ENCODE measurements at regions not wholly inside any gene's neighbourhood (a gene's known extent, or its start where the extent isn't known, plus 50 kb on each side); places are given as distances from the start of the nearest gene placed in this dataset.

DNA sequence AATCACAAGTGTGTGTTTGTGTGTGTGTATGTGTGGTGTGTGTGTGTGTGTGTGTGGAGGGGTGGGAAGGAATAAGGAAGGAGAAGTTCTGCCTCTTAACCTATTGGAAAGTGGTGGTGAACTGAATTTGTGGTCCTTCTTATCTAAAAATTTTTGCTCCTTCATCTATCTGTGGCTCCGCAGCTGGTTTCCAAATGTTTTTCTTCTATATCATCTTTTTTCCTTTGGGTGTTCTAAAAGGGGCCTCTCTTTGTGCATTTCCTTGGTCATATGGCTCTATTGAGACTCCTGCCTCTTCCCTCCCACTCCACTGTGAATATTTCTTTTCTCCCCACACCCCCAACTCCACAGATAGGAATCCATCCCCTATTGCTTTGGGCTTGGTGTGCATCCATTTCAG lies 254.9 kb upstream of the CWC22 start:
- CTCF ChIA-PET, result no interaction called here
- H3K9me3 ChIP-seq (ENCODE audit: control insufficient read depth, insufficient read depth, low read depth, low read length), result no peaks in the 10 kb centered on the region
- TF ChIP-seq ZNF658 (tag by site-specific recombination; IDR thresholded peaks at IDR 0.05), result no peak
- no peak for TF ChIP-seq ZNF548 (tag by site-specific recombination; IDR thresholded peaks at IDR 0.05)
- TF ChIP-seq, protein P1, sequence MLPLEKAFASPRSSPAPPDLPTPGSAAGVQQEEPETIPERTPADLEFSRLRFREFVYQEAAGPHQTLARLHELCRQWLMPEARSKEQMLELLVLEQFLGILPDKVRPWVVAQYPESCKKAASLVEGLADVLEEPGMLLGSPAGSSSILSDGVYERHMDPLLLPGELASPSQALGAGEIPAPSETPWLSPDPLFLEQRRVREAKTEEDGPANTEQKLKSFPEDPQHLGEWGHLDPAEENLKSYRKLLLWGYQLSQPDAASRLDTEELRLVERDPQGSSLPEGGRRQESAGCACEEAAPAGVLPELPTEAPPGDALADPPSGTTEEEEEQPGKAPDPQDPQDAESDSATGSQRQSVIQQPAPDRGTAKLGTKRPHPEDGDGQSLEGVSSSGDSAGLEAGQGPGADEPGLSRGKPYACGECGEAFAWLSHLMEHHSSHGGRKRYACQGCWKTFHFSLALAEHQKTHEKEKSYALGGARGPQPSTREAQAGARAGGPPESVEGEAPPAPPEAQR (tag by site-specific recombination; IDR thresholded peaks at IDR 0.05), result no peak
- no peak for TF ChIP-seq ZNF112 (tag by site-specific recombination; IDR thresholded peaks at IDR 0.05)
- TF ChIP-seq, protein P2, sequence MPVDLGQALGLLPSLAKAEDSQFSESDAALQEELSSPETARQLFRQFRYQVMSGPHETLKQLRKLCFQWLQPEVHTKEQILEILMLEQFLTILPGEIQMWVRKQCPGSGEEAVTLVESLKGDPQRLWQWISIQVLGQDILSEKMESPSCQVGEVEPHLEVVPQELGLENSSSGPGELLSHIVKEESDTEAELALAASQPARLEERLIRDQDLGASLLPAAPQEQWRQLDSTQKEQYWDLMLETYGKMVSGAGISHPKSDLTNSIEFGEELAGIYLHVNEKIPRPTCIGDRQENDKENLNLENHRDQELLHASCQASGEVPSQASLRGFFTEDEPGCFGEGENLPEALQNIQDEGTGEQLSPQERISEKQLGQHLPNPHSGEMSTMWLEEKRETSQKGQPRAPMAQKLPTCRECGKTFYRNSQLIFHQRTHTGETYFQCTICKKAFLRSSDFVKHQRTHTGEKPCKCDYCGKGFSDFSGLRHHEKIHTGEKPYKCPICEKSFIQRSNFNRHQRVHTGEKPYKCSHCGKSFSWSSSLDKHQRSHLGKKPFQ (tag by site-specific recombination; IDR thresholded peaks at IDR 0.05), result no peak
- TF ChIP-seq REPIN1 (tag by site-specific recombination; IDR thresholded peaks at IDR 0.05; ENCODE audit: low read depth), result no peak
- TF ChIP-seq ZNF707 (tag by site-specific recombination; IDR thresholded peaks at IDR 0.05), result no peak
- TF ChIP-seq ZNF292 (tag by site-specific recombination; IDR thresholded peaks at IDR 0.05; ENCODE audit: borderline replicate concordance, low read depth), result no peak
- TF ChIP-seq, protein P3, sequence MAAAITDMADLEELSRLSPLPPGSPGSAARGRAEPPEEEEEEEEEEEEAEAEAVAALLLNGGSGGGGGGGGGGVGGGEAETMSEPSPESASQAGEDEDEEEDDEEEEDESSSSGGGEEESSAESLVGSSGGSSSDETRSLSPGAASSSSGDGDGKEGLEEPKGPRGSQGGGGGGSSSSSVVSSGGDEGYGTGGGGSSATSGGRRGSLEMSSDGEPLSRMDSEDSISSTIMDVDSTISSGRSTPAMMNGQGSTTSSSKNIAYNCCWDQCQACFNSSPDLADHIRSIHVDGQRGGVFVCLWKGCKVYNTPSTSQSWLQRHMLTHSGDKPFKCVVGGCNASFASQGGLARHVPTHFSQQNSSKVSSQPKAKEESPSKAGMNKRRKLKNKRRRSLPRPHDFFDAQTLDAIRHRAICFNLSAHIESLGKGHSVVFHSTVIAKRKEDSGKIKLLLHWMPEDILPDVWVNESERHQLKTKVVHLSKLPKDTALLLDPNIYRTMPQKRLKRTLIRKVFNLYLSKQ (tag by site-specific recombination; IDR thresholded peaks at IDR 0.05; ENCODE audit: borderline replicate concordance), result no peak
- no peak for TF ChIP-seq OVOL3 (tag by site-specific recombination; IDR thresholded peaks at IDR 0.05)
- H3K36me3 ChIP-seq (ENCODE audit: control insufficient read depth in 2 of 2, insufficient read depth in 1 of 2, low read length in 2 of 2), result no peaks in the 10 kb centered on the region
- no peak overlapping the region for H3K27ac ChIP-seq (ENCODE audit: extremely low read depth, low read depth, low read length)
- H3K4me1 ChIP-seq (ENCODE audit: control insufficient read depth, insufficient read depth, low read length), result peaks cover 9% of the 10 kb centered on the region
- POLR2A ChIA-PET, result no interaction called here
- H3K4me3 ChIP-seq (ENCODE audit: low read depth, low read length), result no peak overlapping the region

DNA sequence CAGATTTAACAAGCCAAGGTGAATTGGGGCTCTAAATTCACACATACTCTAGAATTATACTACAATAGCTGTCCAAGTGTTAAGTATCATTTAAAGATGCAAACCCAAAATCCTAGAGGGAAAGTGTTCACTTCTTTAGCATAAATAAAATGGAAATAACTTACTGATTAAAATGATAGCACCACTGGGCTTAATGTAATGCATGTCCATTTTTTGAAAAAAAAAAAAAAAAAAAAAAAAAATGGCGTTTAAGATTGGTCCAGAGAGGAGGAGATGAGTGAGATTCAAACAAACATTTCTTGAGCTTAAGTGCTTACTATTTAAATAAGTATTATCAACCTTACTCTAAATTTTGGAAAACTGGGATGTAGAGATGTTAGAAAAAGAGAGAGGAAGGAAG lies 251.5 kb upstream of the CWC22 start:
- ChIA-PET CTCF (interaction anchor here (0.5 kb wide), 1 partner anchor 22 kb away, joined by 5 read pairs; no protein-coding TSS in a partner anchor), POLR2A (no interaction called here)
- TF ChIP-seq ZNF37A (tag by site-specific recombination; IDR thresholded peaks at IDR 0.05) (no peak), KLF16 (tag by site-specific recombination; IDR thresholded peaks at IDR 0.05) (no peak), ZNF266 (tag by site-specific recombination; IDR thresholded peaks at IDR 0.05; ENCODE audit: low read depth) (no peak)
- TF ChIP-seq, protein P4, sequence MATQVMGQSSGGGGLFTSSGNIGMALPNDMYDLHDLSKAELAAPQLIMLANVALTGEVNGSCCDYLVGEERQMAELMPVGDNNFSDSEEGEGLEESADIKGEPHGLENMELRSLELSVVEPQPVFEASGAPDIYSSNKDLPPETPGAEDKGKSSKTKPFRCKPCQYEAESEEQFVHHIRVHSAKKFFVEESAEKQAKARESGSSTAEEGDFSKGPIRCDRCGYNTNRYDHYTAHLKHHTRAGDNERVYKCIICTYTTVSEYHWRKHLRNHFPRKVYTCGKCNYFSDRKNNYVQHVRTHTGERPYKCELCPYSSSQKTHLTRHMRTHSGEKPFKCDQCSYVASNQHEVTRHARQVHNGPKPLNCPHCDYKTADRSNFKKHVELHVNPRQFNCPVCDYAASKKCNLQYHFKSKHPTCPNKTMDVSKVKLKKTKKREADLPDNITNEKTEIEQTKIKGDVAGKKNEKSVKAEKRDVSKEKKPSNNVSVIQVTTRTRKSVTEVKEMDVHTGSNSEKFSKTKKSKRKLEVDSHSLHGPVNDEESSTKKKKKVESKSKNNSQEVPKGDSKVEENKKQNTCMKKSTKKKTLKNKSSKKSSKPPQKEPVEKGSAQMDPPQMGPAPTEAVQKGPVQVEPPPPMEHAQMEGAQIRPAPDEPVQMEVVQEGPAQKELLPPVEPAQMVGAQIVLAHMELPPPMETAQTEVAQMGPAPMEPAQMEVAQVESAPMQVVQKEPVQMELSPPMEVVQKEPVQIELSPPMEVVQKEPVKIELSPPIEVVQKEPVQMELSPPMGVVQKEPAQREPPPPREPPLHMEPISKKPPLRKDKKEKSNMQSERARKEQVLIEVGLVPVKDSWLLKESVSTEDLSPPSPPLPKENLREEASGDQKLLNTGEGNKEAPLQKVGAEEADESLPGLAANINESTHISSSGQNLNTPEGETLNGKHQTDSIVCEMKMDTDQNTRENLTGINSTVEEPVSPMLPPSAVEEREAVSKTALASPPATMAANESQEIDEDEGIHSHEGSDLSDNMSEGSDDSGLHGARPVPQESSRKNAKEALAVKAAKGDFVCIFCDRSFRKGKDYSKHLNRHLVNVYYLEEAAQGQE (tag by site-specific recombination; IDR thresholded peaks at IDR 0.05), result no peak
- TF ChIP-seq, protein P5, sequence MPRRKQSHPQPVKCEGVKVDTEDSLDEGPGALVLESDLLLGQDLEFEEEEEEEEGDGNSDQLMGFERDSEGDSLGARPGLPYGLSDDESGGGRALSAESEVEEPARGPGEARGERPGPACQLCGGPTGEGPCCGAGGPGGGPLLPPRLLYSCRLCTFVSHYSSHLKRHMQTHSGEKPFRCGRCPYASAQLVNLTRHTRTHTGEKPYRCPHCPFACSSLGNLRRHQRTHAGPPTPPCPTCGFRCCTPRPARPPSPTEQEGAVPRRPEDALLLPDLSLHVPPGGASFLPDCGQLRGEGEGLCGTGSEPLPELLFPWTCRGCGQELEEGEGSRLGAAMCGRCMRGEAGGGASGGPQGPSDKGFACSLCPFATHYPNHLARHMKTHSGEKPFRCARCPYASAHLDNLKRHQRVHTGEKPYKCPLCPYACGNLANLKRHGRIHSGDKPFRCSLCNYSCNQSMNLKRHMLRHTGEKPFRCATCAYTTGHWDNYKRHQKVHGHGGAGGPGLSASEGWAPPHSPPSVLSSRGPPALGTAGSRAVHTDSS (tag by site-specific recombination; IDR thresholded peaks at IDR 0.05), result no peak
- TF ChIP-seq, protein P6, sequence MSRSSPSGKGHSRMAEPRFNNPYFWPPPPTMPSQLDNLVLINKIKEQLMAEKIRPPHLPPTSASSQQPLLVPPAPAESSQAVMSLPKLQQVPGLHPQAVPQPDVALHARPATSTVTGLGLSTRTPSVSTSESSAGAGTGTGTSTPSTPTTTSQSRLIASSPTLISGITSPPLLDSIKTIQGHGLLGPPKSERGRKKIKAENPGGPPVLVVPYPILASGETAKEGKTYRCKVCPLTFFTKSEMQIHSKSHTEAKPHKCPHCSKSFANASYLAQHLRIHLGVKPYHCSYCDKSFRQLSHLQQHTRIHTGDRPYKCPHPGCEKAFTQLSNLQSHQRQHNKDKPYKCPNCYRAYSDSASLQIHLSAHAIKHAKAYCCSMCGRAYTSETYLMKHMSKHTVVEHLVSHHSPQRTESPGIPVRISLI (tag by site-specific recombination; IDR thresholded peaks at IDR 0.05), result peak; percentile 59; the same call in 1 of the 2 replicates
- H3K27ac ChIP-seq (ENCODE audit: extremely low read depth, low read depth, low read length), result peak overlapping the region; percentile 62
- H3K9me3 ChIP-seq (ENCODE audit: control insufficient read depth, insufficient read depth, low read depth, low read length), result no peaks in the 10 kb centered on the region
- peaks cover 11% of the 10 kb centered on the region for H3K4me1 ChIP-seq (ENCODE audit: control insufficient read depth, insufficient read depth, low read length)
- no peak overlapping the region for H3K4me3 ChIP-seq (ENCODE audit: low read depth, low read length)
- H3K36me3 ChIP-seq (ENCODE audit: control insufficient read depth in 2 of 2, insufficient read depth in 1 of 2, low read length in 2 of 2), result no peaks in the 10 kb centered on the region
